ENCODE measurements at regions not wholly inside any gene's neighbourhood (a gene's known extent, or its start where the extent isn't known, plus 50 kb on each side); places are given as distances from the start of the nearest gene placed in this dataset.

GRCh38 chr18:28794459-28795245 lies 617.7 kb upstream of the CDH2 start:
- H3K27ac Mint-ChIP-seq (ENCODE audit: unreplicated experiment): no peak overlapping the region
- no peak for DNase-seq
- no peaks in the 10 kb centered on the region for H3K27me3 ChIP-seq (replicated peaks; ENCODE audit: control insufficient read depth, insufficient read depth, low read length)
- H3K36me3 ChIP-seq (ENCODE audit: control insufficient read depth, insufficient read depth, low read length): no peaks in the 10 kb centered on the region
- TF ChIP-seq CTCF (IDR thresholded peaks at IDR 0.05; ENCODE audit: insufficient read depth in 1 of 2, low read depth in 1 of 2, low read length in 1 of 2, severe bottlenecking in 1 of 2, unreplicated experiment in 1 of 2): no peak
- no peak overlapping the region for H3K4me3 Mint-ChIP-seq (ENCODE audit: unreplicated experiment)
- no peak overlapping the region for H3K4me3 ChIP-seq (ENCODE audit: low read depth, low read length)
- H3K4me1 Mint-ChIP-seq (ENCODE audit: low read depth, unreplicated experiment): no peaks in the 10 kb centered on the region
- no peaks in the 10 kb centered on the region for H3K27me3 Mint-ChIP-seq (ENCODE audit: insufficient read depth, unreplicated experiment)
- intact Hi-C loops (cut with micrococcal nuclease; ENCODE audit: unreplicated experiment): no loop called here
- H3K9me3 ChIP-seq: no peaks in the 10 kb centered on the region
- no peaks in the 10 kb centered on the region for H3K9me3 Mint-ChIP-seq (ENCODE audit: unreplicated experiment)
- H3K4me1 ChIP-seq: no peaks in the 10 kb centered on the region
- no TSS peak for BruUV-seq (replicated peaks)
- ChIA-PET POLR2A (no interaction called here), CTCF (no interaction called here)
- no peaks in the 10 kb centered on the region for H3K36me3 Mint-ChIP-seq (ENCODE audit: insufficient read depth, unreplicated experiment)

GRCh38 chr18:28793901-28794300 lies 617.0 kb upstream of the CDH2 start:
- Mint-ChIP-seq H3K27me3 (ENCODE audit: insufficient read depth, unreplicated experiment) (no peaks in the 10 kb centered on the region), H3K4me3 (ENCODE audit: unreplicated experiment) (no peak overlapping the region), H3K9me3 (ENCODE audit: unreplicated experiment) (no peaks in the 10 kb centered on the region), H3K4me1 (ENCODE audit: low read depth, unreplicated experiment) (no peaks in the 10 kb centered on the region), H3K27ac (ENCODE audit: unreplicated experiment) (no peak overlapping the region), H3K36me3 (ENCODE audit: insufficient read depth, unreplicated experiment) (no peaks in the 10 kb centered on the region)
- BruUV-seq (replicated peaks): no TSS peak
- H3K4me1 ChIP-seq: no peaks in the 10 kb centered on the region
- H3K27me3 ChIP-seq (replicated peaks; ENCODE audit: control insufficient read depth, insufficient read depth, low read length): no peaks in the 10 kb centered on the region
- no peaks in the 10 kb centered on the region for H3K9me3 ChIP-seq
- no peak for DNase-seq
- no peak for TF ChIP-seq CTCF (IDR thresholded peaks at IDR 0.05; ENCODE audit: insufficient read depth in 1 of 2, low read depth in 1 of 2, low read length in 1 of 2, severe bottlenecking in 1 of 2, unreplicated experiment in 1 of 2)
- no peaks in the 10 kb centered on the region for H3K36me3 ChIP-seq (ENCODE audit: control insufficient read depth, insufficient read depth, low read length)
- ChIA-PET CTCF (no interaction called here), POLR2A (no interaction called here)
- intact Hi-C loops (cut with micrococcal nuclease; ENCODE audit: unreplicated experiment): no loop called here
- H3K4me3 ChIP-seq (ENCODE audit: low read depth, low read length): no peak overlapping the region

GRCh38 chr18:28792404-28793086 lies 615.6 kb upstream of the CDH2 start:
- H3K4me3 Mint-ChIP-seq (ENCODE audit: unreplicated experiment): no peak overlapping the region
- CTCF ChIA-PET: no interaction called here

More at GRCh38 chr18:28792404-28793086, 615.6 kb upstream of the CDH2 start:
- TF ChIP-seq CTCF (IDR thresholded peaks at IDR 0.05; ENCODE audit: insufficient read depth in 1 of 2, low read depth in 1 of 2, low read length in 1 of 2, severe bottlenecking in 1 of 2, unreplicated experiment in 1 of 2): no peak
- H3K36me3 ChIP-seq (ENCODE audit: control insufficient read depth, insufficient read depth, low read length): no peaks in the 10 kb centered on the region
- H3K36me3 Mint-ChIP-seq (ENCODE audit: insufficient read depth, unreplicated experiment): no peaks in the 10 kb centered on the region
- no peaks in the 10 kb centered on the region for H3K9me3 ChIP-seq
- H3K27ac Mint-ChIP-seq (ENCODE audit: unreplicated experiment): no peak overlapping the region
- H3K4me1 ChIP-seq: no peaks in the 10 kb centered on the region
- POLR2A ChIA-PET: no interaction called here
- intact Hi-C loops (cut with micrococcal nuclease; ENCODE audit: unreplicated experiment): no loop called here
- no peak for DNase-seq
- H3K27me3 ChIP-seq (replicated peaks; ENCODE audit: control insufficient read depth, insufficient read depth, low read length): no peaks in the 10 kb centered on the region
- BruUV-seq (replicated peaks): no TSS peak
- H3K4me1 Mint-ChIP-seq (ENCODE audit: low read depth, unreplicated experiment): no peaks in the 10 kb centered on the region
- no peak overlapping the region for H3K4me3 ChIP-seq (ENCODE audit: low read depth, low read length)
- H3K27me3 Mint-ChIP-seq (ENCODE audit: insufficient read depth, unreplicated experiment): no peaks in the 10 kb centered on the region
- H3K9me3 Mint-ChIP-seq (ENCODE audit: unreplicated experiment): no peaks in the 10 kb centered on the region
